Upper lobe of left lung (tissue), 6 donors: ENCODE measurements at regions not wholly inside any gene's neighbourhood (a gene's known extent, or its start where the extent isn't known, plus 50 kb on each side); places are given as distances from the start of the nearest gene placed in this dataset.

Experiments
- ATAC-seq, 2 donors: fragments of 200-7000 bp; cut with Tn5 transposase; one replicate each; pipeline ENCODE4 v1.9.1; 2022; ENCODE audit warnings: mild to moderate bottlenecking in 2 of 2, moderate library complexity in 2 of 2; ENCODE audit not compliant: low FRiP score in 2 of 2
- DNase-seq, 2 donors: peaks; one replicate each; pipeline ENCODE4 v3.0.0-alpha.2; 2019 to 2020
- H3K27ac ChIP-seq, 4 donors: fragments of 200-600 bp; sonication (generic); one replicate each; pipeline ENCODE4 v1.5.1; 2016 to 2019
- H3K27me3 ChIP-seq, 4 donors: fragments of 200-600 bp; sonication (generic); one replicate each; pipeline ENCODE4 v1.5.1; 2017 to 2019
- H3K36me3 ChIP-seq, 4 donors: fragments of 200-600 bp; sonication (generic); one replicate each; pipeline ENCODE4 v1.5.1; 2016 to 2019
- H3K4me1 ChIP-seq, 4 donors: fragments of 200-600 bp; sonication (generic); one replicate each; pipeline ENCODE4 v1.5.1; 2018 to 2019
- H3K4me3 ChIP-seq, 4 donors: fragments of 200-600 bp; sonication (generic); one replicate each; pipeline ENCODE4 v1.5.1; 2017 to 2019; ENCODE audit warnings: mild to moderate bottlenecking in 2 of 4, moderate library complexity in 1 of 4
- H3K9me3 ChIP-seq, 4 donors: fragments of 200-600 bp; sonication (generic); one replicate each; pipeline ENCODE4 v1.5.1; 2018 to 2019
- CTCF ChIP-seq, 6 experiments: fragments of 450-650 bp in 4 of 6; fragments of 200-600 bp in 2 of 6; sonication (generic) in 2 of 6; IDR thresholded peaks; one replicate each; pipeline ENCODE4 v1.5.1; 2016 to 2019; ENCODE audit warnings: antibody characterized with exemption in 6 of 6
- EP300 ChIP-seq, 4 donors: sonication (generic); formaldehyde crosslinking; IDR thresholded peaks; one replicate each; pipeline ENCODE4 v1.5.1; 2017; ENCODE audit warnings: antibody characterized with exemption in 4 of 4, control low read depth in 2 of 4
- POLR2A ChIP-seq, 4 donors: fragments of 450-650 bp; IDR thresholded peaks; one replicate each; pipeline ENCODE4 v1.5.1; 2016 to 2017; ENCODE audit warnings: antibody characterized with exemption in 4 of 4, mild to moderate bottlenecking in 2 of 4
- POLR2AphosphoS5 ChIP-seq, 2 donors: sonication (generic); formaldehyde crosslinking; IDR thresholded peaks; one replicate each; pipeline ENCODE4 v1.5.1; 2017; ENCODE audit warnings: antibody characterized with exemption in 2 of 2
- WGBS, 2 donors: methylation state at CpG; one replicate each; pipeline ENCODE4 v1.1.5; 2017 to 2018; 5-methylcytosine and 5-hydroxymethylcytosine counted together
- donor health status: DM: no; HTN: no; CAD: no; lungs with moderate emphysema.
- donor health status: DM: no; HTN: yes; CAD: no; lungs with severe emphysema.

- no peaks in the 10 kb centered on the region for H3K36me3 ChIP-seq
- no peaks in the 10 kb centered on the region for H3K9me3 ChIP-seq
- H3K27me3 ChIP-seq: no peaks in the 10 kb centered on the region
- 84 to 89% methylated on average over 15 to 19 of the region's 19 CpGs for whole genome bisulfite sequencing, 2 donors
- DNase-seq (peak in 1 of 2 donors; percentile 81), ATAC-seq (no peak)
- H3K27ac ChIP-seq: no peak overlapping the region
- no peaks in the 10 kb centered on the region for H3K4me1 ChIP-seq
- H3K4me3 ChIP-seq: no peak overlapping the region
- TF ChIP-seq CTCF (IDR thresholded peaks at IDR 0.05) (no peak), EP300 (IDR thresholded peaks at IDR 0.05) (no peak), POLR2AphosphoS5 (IDR thresholded peaks at IDR 0.05) (no peak), POLR2A (IDR thresholded peaks at IDR 0.05) (no peak)
These were observed 234.4 kb downstream of the RPIA start for GRCh38 chr2:88925770-88926462.

GRCh38 chr2:88927128-88927527 is 235.7 kb downstream of the RPIA start:
- WGBS, 2 donors: 35 to 47% methylated on average over 1 of the region's 1 CpG
- no peaks in the 10 kb centered on the region for H3K9me3 ChIP-seq
- H3K36me3 ChIP-seq: no peaks in the 10 kb centered on the region
- ATAC-seq (no peak), DNase-seq (no peak)
- no peaks in the 10 kb centered on the region for H3K4me1 ChIP-seq
- TF ChIP-seq CTCF (IDR thresholded peaks at IDR 0.05) (no peak), POLR2AphosphoS5 (IDR thresholded peaks at IDR 0.05) (no peak), POLR2A (IDR thresholded peaks at IDR 0.05) (no peak), EP300 (IDR thresholded peaks at IDR 0.05) (no peak)
- H3K4me3 ChIP-seq: no peak overlapping the region
- no peak overlapping the region for H3K27ac ChIP-seq
- H3K27me3 ChIP-seq: no peaks in the 10 kb centered on the region

GRCh38 chr2:88930659-88931058 is 239.2 kb downstream of the RPIA start:
- H3K27ac ChIP-seq: no peak overlapping the region
- H3K36me3 ChIP-seq: no peaks in the 10 kb centered on the region
- no peaks in the 10 kb centered on the region for H3K4me1 ChIP-seq
- DNase-seq: no peak
- no peak overlapping the region for H3K4me3 ChIP-seq
- no peaks in the 10 kb centered on the region for H3K27me3 ChIP-seq
- no peak for TF ChIP-seq EP300 (IDR thresholded peaks at IDR 0.05)
- no peak for TF ChIP-seq POLR2AphosphoS5 (IDR thresholded peaks at IDR 0.05)
- no peak for TF ChIP-seq CTCF (IDR thresholded peaks at IDR 0.05)
- no peak for TF ChIP-seq POLR2A (IDR thresholded peaks at IDR 0.05)
- ATAC-seq: no peak
- no peaks in the 10 kb centered on the region for H3K9me3 ChIP-seq

- Histone ChIP-seq H3K27me3 (no peaks in the 10 kb centered on the region), H3K27ac (no peak overlapping the region), H3K9me3 (no peaks in the 10 kb centered on the region), H3K36me3 (no peaks in the 10 kb centered on the region), H3K4me1 (no peaks in the 10 kb centered on the region), H3K4me3 (no peak overlapping the region)
- TF ChIP-seq POLR2A (IDR thresholded peaks at IDR 0.05) (no peak), POLR2AphosphoS5 (IDR thresholded peaks at IDR 0.05) (no peak), EP300 (IDR thresholded peaks at IDR 0.05) (no peak), CTCF (IDR thresholded peaks at IDR 0.05) (no peak)
- WGBS, 2 donors: 82 to 90% methylated on average over 3 of the region's 3 CpGs
- ATAC-seq (no peak), DNase-seq (no peak)
These were observed 241.2 kb downstream of the RPIA start for GRCh38 chr2:88932686-88933085.

DNA sequence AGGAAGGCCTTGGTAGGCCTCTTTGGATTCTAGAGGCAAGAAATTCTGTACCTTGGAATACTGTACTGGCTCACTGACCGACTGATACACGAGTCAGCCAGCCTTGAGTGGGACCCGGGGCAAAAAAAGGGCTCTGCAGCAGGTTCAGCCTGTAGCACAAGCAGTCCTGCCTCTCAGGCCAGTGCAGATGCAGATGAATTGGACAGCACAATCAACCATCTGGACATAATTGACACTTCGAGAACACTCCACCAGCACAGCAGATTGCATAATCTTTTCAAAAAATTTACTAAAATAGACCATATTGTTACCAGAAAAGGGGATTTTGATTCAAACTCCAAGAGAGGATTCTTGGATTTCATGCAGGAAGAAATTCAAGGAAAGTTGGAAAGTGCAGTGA is 241.6 kb downstream of the RPIA start:
- 67 to 76% methylated on average over 4 of the region's 4 CpGs for WGBS, 2 donors
- no peaks in the 10 kb centered on the region for H3K27me3 ChIP-seq
- TF ChIP-seq POLR2A (IDR thresholded peaks at IDR 0.05) (no peak), CTCF (IDR thresholded peaks at IDR 0.05) (no peak), EP300 (IDR thresholded peaks at IDR 0.05) (no peak), POLR2AphosphoS5 (IDR thresholded peaks at IDR 0.05) (no peak)
- DNase-seq (no peak), ATAC-seq (no peak)
- no peaks in the 10 kb centered on the region for H3K9me3 ChIP-seq
- H3K36me3 ChIP-seq: no peaks in the 10 kb centered on the region
- no peaks in the 10 kb centered on the region for H3K4me1 ChIP-seq
- no peak overlapping the region for H3K27ac ChIP-seq
- H3K4me3 ChIP-seq: no peak overlapping the region
